Neural cell (in vitro differentiated cells): ENCODE measurements at regions not wholly inside any gene's neighbourhood (a gene's known extent, or its start where the extent isn't known, plus 50 kb on each side); places are given as distances from the start of the nearest gene placed in this dataset.

Experiments used
- EP300 ChIP-seq: fragments of 450-650 bp; conservative IDR thresholded peaks from 2 replicates; pipeline ENCODE4 v1.6.1; 2014; ENCODE audit warnings: antibody characterized with exemption, mild to moderate bottlenecking, moderate library complexity; ENCODE audit not compliant: poor library complexity, severe bottlenecking
- EZH2 ChIP-seq: fragments of 200-600, 300-800 bp; shearing (Covaris generic), sonication (generic); IDR thresholded peaks from 2 replicates; pipeline ENCODE4 v1.6.1; 2014; ENCODE audit warnings: antibody characterized with exemption, low read length, borderline replicate concordance, mild to moderate bottlenecking; ENCODE audit not compliant: insufficient read depth, poor library complexity, severe bottlenecking
- MXI1 ChIP-seq: fragments of 450-650 bp; conservative IDR thresholded peaks from 2 replicates; pipeline ENCODE4 v1.6.1; 2014; ENCODE audit warnings: antibody characterized with exemption, mild to moderate bottlenecking; ENCODE audit not compliant: poor library complexity, severe bottlenecking
- POLR2AphosphoS5 ChIP-seq: IDR thresholded peaks from 2 replicates; pipeline ENCODE4 v1.6.1; 2012
- TF ChIP-seq, protein P1 (sequence below): fragments of 450-650 bp; IDR thresholded peaks from 2 replicates; pipeline ENCODE4 v1.5.1; 2014; ENCODE audit warnings: antibody characterized with exemption, mild to moderate bottlenecking, moderate library complexity; ENCODE audit not compliant: poor library complexity, severe bottlenecking

DNA sequence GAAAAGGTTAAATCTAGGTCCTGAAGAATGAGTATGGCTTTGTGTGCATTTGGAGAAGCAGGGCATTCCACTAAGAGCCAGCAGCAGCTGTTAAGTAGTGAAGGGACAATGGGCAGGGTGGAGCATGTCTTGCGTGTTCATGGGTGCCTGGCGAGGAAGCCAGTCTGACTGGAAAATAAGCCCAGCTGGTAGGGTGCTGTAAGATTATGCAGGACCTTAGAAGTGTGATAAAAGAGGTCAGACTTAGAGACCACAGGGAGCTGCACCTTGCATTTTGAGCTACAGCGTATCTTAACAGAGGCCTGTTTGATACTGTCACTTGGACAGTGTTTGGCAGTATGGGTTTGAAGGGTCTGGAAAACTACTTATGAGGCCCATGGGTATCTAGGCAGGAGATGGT, 131.7 kb upstream of the ELL2 start:
- TF ChIP-seq, protein P1, sequence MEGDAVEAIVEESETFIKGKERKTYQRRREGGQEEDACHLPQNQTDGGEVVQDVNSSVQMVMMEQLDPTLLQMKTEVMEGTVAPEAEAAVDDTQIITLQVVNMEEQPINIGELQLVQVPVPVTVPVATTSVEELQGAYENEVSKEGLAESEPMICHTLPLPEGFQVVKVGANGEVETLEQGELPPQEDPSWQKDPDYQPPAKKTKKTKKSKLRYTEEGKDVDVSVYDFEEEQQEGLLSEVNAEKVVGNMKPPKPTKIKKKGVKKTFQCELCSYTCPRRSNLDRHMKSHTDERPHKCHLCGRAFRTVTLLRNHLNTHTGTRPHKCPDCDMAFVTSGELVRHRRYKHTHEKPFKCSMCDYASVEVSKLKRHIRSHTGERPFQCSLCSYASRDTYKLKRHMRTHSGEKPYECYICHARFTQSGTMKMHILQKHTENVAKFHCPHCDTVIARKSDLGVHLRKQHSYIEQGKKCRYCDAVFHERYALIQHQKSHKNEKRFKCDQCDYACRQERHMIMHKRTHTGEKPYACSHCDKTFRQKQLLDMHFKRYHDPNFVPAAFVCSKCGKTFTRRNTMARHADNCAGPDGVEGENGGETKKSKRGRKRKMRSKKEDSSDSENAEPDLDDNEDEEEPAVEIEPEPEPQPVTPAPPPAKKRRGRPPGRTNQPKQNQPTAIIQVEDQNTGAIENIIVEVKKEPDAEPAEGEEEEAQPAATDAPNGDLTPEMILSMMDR, result no peak
- no peak for TF ChIP-seq EP300
- TF ChIP-seq MXI1, result no peak
- no peak for TF ChIP-seq EZH2
- TF ChIP-seq POLR2AphosphoS5, result no peak
